HL-60 (cell line): ENCODE measurements at regions not wholly inside any gene's neighbourhood (a gene's known extent, or its start where the extent isn't known, plus 50 kb on each side); places are given as distances from the start of the nearest gene placed in this dataset.

Experiments used
- DNase-seq, 2 experiments: peaks; one replicate each; pipeline ENCODE4 v3.0.0-alpha.2; 2010 to 2020; ENCODE audit warnings: low read depth in 1 of 2, low spot score in 1 of 2
- H3K27ac ChIP-seq: fragments of 250-450 bp; sonication (Bioruptor Pico); replicated peaks from 2 replicates; pipeline ENCODE4 v1.5.1; 2020; ENCODE audit warnings: mild to moderate bottlenecking, moderate library complexity
- H3K27me3 ChIP-seq: fragments of 250-450 bp; sonication (Bioruptor Pico); 2 replicates; pipeline ENCODE4 v1.5.1; 2021; ENCODE audit warnings: mild to moderate bottlenecking, moderate library complexity; ENCODE audit not compliant: insufficient read depth, poor library complexity, severe bottlenecking
- H3K4me3 ChIP-seq: replicated peaks from 2 replicates; pipeline ENCODE4 v1.5.1; 2011; ENCODE audit warnings: mild to moderate bottlenecking, control low read depth, low read length; ENCODE audit not compliant: insufficient read depth
- GABPA ChIP-seq: IDR thresholded peaks from 2 replicates; pipeline ENCODE4 v1.6.1; 2012; ENCODE audit warnings: low read depth
- POLR2AphosphoS5 ChIP-seq: IDR thresholded peaks from 2 replicates; pipeline ENCODE4 v1.6.1; 2012; ENCODE audit warnings: low read depth
- SPI1 ChIP-seq: IDR thresholded peaks from 2 replicates; pipeline ENCODE4 v1.6.1; 2012; ENCODE audit warnings: low read depth, mild to moderate bottlenecking, borderline replicate concordance
- TF ChIP-seq, protein P1 (sequence below): IDR thresholded peaks from 2 replicates; pipeline ENCODE4 v1.6.1; 2012; ENCODE audit warnings: low read depth; ENCODE audit not compliant: insufficient replicate concordance
- TF ChIP-seq, protein P2 (sequence below): IDR thresholded peaks from one replicate; pipeline ENCODE4 v1.5.1; 2011; ENCODE audit warnings: low read length, control low read depth, inconsistent platforms; ENCODE audit not compliant: insufficient read depth

DNA sequence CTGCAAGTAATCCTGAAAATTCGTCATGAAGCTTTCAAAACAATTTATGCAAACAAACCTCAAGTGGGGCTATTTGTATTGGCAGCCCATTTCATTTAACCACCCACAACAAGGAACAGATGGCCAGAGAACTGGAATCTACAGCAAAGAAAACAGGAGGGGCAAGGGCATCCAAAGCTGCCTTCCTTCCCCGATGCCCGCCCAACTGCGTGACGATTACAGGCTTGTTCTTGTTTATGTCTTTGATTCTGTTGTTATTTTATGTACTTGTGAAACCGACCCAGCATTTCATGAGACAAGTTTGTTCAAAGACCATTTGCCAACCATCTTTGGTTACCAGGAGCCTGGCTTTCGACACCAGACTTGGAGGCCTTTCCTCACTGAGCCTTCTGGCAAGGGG, 59.1 kb upstream of the IRX6 start:
- no peak for DNase-seq
- Histone ChIP-seq H3K27me3 (no peaks in the 10 kb centered on the region), H3K4me3 (no peak overlapping the region), H3K27ac (no peak overlapping the region)
- TF ChIP-seq POLR2AphosphoS5 (no peak), GABPA (no peak), SPI1 (no peak)
- TF ChIP-seq, protein P1, sequence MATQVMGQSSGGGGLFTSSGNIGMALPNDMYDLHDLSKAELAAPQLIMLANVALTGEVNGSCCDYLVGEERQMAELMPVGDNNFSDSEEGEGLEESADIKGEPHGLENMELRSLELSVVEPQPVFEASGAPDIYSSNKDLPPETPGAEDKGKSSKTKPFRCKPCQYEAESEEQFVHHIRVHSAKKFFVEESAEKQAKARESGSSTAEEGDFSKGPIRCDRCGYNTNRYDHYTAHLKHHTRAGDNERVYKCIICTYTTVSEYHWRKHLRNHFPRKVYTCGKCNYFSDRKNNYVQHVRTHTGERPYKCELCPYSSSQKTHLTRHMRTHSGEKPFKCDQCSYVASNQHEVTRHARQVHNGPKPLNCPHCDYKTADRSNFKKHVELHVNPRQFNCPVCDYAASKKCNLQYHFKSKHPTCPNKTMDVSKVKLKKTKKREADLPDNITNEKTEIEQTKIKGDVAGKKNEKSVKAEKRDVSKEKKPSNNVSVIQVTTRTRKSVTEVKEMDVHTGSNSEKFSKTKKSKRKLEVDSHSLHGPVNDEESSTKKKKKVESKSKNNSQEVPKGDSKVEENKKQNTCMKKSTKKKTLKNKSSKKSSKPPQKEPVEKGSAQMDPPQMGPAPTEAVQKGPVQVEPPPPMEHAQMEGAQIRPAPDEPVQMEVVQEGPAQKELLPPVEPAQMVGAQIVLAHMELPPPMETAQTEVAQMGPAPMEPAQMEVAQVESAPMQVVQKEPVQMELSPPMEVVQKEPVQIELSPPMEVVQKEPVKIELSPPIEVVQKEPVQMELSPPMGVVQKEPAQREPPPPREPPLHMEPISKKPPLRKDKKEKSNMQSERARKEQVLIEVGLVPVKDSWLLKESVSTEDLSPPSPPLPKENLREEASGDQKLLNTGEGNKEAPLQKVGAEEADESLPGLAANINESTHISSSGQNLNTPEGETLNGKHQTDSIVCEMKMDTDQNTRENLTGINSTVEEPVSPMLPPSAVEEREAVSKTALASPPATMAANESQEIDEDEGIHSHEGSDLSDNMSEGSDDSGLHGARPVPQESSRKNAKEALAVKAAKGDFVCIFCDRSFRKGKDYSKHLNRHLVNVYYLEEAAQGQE: no peak
- TF ChIP-seq, protein P2, sequence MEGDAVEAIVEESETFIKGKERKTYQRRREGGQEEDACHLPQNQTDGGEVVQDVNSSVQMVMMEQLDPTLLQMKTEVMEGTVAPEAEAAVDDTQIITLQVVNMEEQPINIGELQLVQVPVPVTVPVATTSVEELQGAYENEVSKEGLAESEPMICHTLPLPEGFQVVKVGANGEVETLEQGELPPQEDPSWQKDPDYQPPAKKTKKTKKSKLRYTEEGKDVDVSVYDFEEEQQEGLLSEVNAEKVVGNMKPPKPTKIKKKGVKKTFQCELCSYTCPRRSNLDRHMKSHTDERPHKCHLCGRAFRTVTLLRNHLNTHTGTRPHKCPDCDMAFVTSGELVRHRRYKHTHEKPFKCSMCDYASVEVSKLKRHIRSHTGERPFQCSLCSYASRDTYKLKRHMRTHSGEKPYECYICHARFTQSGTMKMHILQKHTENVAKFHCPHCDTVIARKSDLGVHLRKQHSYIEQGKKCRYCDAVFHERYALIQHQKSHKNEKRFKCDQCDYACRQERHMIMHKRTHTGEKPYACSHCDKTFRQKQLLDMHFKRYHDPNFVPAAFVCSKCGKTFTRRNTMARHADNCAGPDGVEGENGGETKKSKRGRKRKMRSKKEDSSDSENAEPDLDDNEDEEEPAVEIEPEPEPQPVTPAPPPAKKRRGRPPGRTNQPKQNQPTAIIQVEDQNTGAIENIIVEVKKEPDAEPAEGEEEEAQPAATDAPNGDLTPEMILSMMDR: no peak

DNA sequence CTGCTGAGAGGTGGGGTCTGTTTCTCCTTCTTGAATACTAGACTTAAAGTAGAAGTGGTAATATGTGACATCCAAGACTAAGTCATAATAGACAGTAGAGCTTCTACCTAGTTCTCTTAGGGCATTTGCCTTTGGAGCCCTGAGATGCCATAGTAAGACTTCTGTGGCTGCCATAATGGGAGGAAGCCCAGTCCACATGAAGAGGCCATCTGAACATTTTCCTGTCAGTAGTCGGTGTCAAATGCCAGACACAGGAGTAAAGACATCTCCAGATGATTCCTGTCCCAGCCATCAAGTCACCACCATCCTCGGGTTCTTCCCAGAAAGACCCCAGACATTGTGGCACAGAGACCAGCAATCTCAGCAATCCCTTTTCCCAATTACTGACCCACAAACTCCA, 58.1 kb upstream of the IRX6 start:
- TF ChIP-seq SPI1: no peak
- no peak for TF ChIP-seq POLR2AphosphoS5
- TF ChIP-seq GABPA: no peak
- TF ChIP-seq, protein P2: no peak
- TF ChIP-seq, protein P1: no peak
- no peak for DNase-seq
- Histone ChIP-seq H3K4me3 (no peak overlapping the region), H3K27me3 (no peaks in the 10 kb centered on the region), H3K27ac (no peak overlapping the region)

DNA sequence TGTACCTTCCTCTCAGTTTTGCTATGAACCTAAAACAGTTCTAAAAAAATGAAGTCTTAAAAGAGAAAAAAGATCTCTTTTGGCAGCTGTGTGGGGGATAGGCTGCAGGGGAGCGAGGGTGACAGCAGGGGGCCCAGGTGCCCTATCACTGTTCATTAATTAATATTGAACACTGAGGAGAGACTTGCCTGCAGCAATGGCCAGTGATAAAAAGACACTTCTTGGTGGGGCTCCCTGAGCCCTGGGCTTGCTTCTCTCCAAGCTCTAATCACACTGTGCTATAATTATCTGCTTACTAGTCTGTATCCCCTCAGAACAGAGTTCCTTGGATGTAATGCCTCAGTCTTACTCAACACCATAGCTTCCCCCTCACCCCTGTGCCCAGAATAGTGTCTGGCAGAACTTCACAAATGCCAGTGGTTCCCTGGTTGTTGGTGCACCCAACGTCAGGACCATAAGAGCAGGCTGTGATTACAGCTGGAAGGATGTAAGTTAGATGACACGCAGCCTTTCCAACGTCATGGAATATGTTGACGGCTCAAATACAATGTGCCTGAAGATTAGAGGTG, 52.0 kb upstream of the IRX6 start:
- Histone ChIP-seq H3K27ac (no peak overlapping the region), H3K27me3 (no peaks in the 10 kb centered on the region), H3K4me3 (no peak overlapping the region)
- TF ChIP-seq POLR2AphosphoS5 (no peak), SPI1 (no peak), GABPA (no peak)
- TF ChIP-seq, protein P1: no peak
- TF ChIP-seq, protein P2: no peak
- no peak for DNase-seq
